Ovary (tissue), 3 donors: ENCODE measurements at regions not wholly inside any gene's neighbourhood (a gene's known extent, or its start where the extent isn't known, plus 50 kb on each side); places are given as distances from the start of the nearest gene placed in this dataset.

ENCODE experiments used
- EP300 ChIP-seq: sonication (generic); formaldehyde crosslinking; IDR thresholded peaks from one replicate; pipeline ENCODE4 v1.6.1; 2017; ENCODE audit warnings: antibody characterized with exemption
- POLR2A ChIP-seq: fragments of 450-650 bp; IDR thresholded peaks from one replicate; pipeline ENCODE4 v1.6.1; 2017; ENCODE audit warnings: antibody characterized with exemption, mild to moderate bottlenecking, moderate library complexity
- TF ChIP-seq, protein P1 (sequence below), 3 donors: fragments of 450-650 bp in 2 of 3; fragments of 200-600 bp in 1 of 3; IDR thresholded peaks; one replicate each; pipeline versions ENCODE4 v1.5.1 to v1.8.0; 2016 to 2022; ENCODE audit warnings: antibody characterized with exemption in 3 of 3, mild to moderate bottlenecking in 1 of 3
- donor health status: DM: no; HTN: no; CAD: no.

- TF ChIP-seq, protein P1, sequence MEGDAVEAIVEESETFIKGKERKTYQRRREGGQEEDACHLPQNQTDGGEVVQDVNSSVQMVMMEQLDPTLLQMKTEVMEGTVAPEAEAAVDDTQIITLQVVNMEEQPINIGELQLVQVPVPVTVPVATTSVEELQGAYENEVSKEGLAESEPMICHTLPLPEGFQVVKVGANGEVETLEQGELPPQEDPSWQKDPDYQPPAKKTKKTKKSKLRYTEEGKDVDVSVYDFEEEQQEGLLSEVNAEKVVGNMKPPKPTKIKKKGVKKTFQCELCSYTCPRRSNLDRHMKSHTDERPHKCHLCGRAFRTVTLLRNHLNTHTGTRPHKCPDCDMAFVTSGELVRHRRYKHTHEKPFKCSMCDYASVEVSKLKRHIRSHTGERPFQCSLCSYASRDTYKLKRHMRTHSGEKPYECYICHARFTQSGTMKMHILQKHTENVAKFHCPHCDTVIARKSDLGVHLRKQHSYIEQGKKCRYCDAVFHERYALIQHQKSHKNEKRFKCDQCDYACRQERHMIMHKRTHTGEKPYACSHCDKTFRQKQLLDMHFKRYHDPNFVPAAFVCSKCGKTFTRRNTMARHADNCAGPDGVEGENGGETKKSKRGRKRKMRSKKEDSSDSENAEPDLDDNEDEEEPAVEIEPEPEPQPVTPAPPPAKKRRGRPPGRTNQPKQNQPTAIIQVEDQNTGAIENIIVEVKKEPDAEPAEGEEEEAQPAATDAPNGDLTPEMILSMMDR (IDR thresholded peaks at IDR 0.05), result no peak
- TF ChIP-seq EP300 (no peak), POLR2A (no peak)
Measured at GRCh38 chr1:57927003-57927402, 503.1 kb upstream of the DAB1 start.
